ENCODE measurements at regions not wholly inside any gene's neighbourhood (a gene's known extent, or its start where the extent isn't known, plus 50 kb on each side); places are given as distances from the start of the nearest gene placed in this dataset.

DNA sequence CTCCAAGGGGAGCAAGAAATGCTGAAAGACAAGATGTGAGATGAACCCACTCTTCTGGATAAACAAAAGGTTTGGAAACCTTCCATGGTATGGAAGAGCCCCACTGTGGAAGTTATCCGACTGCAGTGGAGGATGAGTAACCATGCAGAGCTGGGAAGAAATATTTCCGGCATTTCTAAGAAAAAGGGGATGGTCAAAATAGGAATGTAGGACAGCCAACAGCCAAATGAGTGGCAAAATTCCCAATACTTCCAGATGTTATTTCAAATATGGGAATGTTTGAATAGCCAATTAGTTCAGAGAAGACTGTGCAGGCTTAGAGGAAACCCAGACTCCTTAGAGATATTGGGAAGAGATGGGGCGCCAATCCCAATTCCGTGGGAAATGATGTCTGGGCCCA is 246.8 kb downstream of the RAD51AP2 start:
- TF ChIP-seq, protein P1, sequence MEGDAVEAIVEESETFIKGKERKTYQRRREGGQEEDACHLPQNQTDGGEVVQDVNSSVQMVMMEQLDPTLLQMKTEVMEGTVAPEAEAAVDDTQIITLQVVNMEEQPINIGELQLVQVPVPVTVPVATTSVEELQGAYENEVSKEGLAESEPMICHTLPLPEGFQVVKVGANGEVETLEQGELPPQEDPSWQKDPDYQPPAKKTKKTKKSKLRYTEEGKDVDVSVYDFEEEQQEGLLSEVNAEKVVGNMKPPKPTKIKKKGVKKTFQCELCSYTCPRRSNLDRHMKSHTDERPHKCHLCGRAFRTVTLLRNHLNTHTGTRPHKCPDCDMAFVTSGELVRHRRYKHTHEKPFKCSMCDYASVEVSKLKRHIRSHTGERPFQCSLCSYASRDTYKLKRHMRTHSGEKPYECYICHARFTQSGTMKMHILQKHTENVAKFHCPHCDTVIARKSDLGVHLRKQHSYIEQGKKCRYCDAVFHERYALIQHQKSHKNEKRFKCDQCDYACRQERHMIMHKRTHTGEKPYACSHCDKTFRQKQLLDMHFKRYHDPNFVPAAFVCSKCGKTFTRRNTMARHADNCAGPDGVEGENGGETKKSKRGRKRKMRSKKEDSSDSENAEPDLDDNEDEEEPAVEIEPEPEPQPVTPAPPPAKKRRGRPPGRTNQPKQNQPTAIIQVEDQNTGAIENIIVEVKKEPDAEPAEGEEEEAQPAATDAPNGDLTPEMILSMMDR (IDR thresholded peaks at IDR 0.05), result no peak
- no peak for TF ChIP-seq EZH2 (IDR thresholded peaks at IDR 0.05; ENCODE audit: borderline replicate concordance, insufficient read depth, low read depth, low read length, poor library complexity, severe bottlenecking)
